Islet precursor cell (in vitro differentiated cells): ENCODE measurements at regions not wholly inside any gene's neighbourhood (a gene's known extent, or its start where the extent isn't known, plus 50 kb on each side); places are given as distances from the start of the nearest gene placed in this dataset.
"Not testable (repeated sequence)": the region's sequence is repeated elsewhere in the genome, so short reads cannot be mapped to it uniquely, and the experiment has no call there.

Experiments used
- DNase-seq: peaks from one replicate; pipeline ENCODE4 v3.0.0-alpha.2; 2018

GRCh38 chr12:92987362-92987761 lies 58.3 kb upstream of the EEA1 start:
- DNase-seq = no peak

GRCh38 chr12:92987846-92988621 lies 58.9 kb upstream of the EEA1 start:
- peak; percentile 72 for DNase-seq

DNA sequence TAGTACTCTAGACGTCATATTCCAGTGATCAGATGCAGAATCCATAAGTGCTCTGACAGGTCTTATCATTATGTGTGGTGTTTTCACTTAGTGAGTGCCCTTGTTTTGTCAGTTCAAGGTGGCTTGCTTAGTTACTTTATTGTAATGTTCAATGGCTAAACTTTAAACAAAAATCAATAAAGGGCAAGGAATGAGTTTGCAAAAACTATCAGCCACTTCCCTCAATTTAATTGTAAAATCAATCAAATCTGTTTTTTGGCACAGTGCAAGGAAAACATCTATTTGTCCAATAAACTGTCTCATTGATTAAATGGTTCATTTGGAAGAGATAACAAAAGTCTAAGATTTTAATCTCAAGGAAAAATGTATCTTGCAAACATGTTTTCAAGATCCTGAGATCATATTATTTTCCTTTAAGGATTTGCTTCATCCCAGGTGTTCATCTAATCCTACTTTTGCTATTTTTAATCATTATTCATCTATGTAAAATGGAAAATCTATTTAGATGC lies 59.6 kb upstream of the EEA1 start:
- DNase-seq = no peak

GRCh38 chr12:92989715-92990484 lies 60.8 kb upstream of the EEA1 start:
- DNase-seq = no peak

DNA sequence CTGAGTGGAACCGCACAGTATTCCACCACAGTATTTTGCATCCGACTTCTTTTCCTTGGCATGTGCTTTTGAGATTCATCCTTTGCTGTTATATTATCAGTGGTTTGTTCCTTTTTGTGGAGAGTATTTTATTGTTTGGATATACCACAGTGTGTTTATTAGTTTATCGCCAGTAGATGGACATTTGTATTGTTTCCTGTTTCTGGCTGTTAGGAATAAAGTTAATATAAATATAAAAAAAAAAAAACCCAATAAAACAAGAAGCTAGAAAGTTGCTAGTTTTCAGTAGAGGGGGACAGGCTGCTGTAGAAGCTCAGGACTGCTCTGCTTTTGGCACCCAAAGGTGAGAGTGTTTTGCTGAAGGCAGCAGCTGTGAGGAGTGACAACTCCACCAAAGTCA lies 62.0 kb upstream of the EEA1 start:
- no peak for DNase-seq

DNA sequence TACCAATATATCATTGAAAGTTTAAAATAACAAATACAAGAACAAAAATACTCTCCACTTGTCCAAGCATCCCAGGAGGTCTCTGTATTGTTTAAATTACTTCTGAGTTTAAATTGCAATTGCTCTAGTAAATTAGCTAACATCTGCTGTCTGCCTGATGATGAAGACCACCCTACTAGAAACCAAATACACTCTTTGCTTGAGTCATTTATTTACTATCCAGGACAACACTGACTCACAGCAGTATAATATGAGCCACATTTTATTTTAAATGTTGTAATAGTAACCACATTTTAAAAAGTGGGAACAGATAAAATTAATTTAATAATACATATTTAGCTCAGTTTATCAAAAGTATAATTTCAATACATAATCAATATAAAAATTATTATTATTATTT lies 62.9 kb upstream of the EEA1 start:
- DNase-seq = no peak

GRCh38 chr12:92993259-92993658 lies 64.2 kb upstream of the EEA1 start:
- DNase-seq = no peak

- no peak for DNase-seq
Observed at GRCh38 chr12:92995258-92995903, 66.3 kb upstream of the EEA1 start.

DNA sequence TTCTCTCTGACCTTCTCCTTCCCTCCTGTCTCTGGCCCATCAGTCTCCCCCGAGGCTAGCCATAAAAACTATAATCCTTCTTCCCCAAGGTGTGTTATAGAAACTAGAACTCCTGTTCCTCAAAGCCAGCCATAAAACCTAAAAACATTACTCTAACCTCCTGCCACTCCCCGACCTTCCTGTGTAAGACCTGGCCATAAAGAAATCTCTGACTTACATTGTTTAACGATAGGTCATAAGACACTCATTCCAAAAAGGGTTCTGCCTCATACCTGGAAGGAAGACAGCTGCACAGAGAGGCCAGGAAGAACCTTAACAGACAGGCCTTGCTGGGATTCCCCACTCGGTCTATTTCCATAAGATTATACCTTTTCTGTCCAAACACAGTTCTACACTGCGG lies 70.9 kb upstream of the EEA1 start:
- DNase-seq = no peak

GRCh38 chr12:93001407-93001806 lies 72.3 kb upstream of the EEA1 start:
- no peak for DNase-seq

- no peak for DNase-seq
Observed at GRCh38 chr12:93002293-93003054, 73.4 kb upstream of the EEA1 start.

DNA sequence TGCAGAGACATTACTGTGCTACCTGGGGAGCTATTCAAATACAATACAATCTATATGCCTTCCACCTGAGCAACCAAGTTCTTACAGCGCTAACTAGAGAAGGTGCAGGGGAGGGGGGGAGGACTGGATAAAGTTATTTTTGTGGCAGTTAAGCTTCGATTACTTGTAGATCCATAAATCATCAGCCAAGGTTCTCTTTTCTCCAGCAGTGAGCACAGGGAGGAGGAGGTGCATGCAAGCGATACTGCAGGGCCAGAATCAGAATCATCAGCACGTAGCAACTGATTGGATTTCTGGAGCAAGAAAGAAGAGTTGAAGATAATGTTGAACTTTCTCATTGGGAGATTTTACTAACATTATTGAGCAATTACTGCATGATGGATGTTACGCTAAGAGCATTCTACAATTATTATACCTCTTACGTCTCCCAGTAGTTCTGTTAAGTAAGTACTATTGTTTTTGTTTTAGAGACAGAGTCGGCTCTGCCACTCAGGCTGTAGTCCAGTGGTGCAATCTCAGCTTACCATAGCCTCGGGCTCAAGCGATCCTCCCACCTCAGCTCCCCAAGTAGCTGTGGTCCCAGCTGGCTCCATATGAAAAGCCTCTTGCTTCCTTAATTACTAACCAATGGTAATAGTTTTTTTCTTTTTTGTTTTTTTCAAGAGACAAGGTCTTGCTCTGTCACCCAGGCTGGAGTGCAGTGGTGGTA lies 74.6 kb upstream of the EEA1 start:
- DNase-seq = peak; percentile 71

GRCh38 chr12:93005928-93006392 lies 76.9 kb upstream of the EEA1 start:
- peak; percentile 66 for DNase-seq

DNA sequence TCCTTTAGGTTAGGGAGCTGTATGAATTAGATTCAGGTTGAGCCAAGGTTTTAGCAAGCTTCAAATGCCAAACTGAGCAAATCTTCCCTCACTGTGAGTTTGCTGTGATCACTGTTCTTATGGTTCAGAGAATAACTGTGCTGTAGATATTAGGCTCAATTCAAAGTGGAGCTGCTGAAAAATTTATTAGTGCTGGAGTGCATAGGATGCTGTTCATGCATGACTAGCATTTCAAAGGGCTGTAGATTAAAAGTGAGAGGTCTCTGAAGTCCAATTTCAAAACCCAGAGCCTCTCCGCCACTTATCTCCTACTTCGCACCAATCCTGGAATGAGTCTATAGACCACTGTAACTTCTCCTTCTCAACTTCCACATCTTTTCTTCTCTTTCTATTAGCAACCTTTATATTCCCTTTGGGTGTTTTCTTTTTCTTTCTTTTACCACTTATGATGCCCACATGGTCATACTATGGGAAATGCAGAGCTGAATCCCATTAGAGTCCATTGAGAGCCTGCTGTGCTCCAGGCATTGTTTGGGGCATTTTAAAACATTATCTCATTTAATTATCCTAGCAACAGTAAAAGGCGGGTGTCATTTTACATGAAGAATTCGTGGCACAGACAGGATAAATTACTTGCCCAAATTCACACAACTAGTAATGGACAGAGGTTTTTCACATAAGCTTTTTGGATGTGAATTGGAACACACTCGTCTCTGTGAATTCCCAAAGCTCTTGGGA lies 77.5 kb upstream of the EEA1 start:
- no peak for DNase-seq

GRCh38 chr12:93007544-93007943 lies 78.4 kb upstream of the EEA1 start:
- DNase-seq = no peak

- no peak for DNase-seq
Observed at GRCh38 chr12:93008044-93008778, 79.1 kb upstream of the EEA1 start.

DNA sequence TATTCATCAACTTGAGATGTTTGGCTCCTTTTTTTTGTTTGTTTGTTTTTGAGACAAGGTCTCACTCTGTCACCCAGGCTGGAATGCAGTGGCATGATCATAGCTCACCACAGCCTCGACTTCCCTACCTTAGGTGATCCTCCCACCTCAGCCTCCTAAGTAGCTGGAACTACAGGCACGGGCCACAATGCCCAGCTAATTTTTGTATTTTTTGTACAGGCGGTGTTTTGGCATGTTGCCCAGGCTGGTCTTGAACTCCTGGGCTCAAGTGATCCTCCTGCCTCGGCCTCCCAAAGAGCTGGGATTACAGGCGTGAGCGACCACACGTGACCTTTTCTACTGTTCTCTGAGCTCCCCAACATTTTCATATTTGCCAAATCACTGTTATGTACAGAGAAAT lies 79.8 kb upstream of the EEA1 start:
- DNase-seq = not testable (repeated sequence)

- no peak for DNase-seq
Observed at GRCh38 chr12:93009533-93009932, 80.4 kb upstream of the EEA1 start.

- no peak for DNase-seq
Observed at GRCh38 chr12:93010461-93010860, 81.4 kb upstream of the EEA1 start.

DNA sequence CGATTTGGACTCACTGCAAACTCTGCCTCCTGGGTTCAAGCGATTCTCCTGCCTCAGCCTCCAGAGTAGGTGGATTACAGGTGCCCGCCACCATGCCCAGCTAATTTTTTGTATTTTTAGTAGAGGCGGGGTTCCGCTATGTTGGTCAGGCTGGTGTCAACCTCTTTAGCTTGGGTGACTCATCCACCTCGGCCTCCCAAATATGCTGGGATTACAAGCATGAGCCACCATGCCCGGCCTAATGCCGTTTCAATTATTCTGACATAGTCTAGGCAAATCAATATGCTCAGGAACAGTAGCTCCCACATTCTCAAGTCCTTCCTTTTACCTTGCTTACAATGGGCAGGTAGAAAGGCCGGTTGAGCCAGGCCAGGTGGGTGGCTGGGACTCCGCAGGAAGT lies 82.0 kb upstream of the EEA1 start:
- peak; percentile 69 for DNase-seq
